ENCODE measurements at regions not wholly inside any gene's neighbourhood (a gene's known extent, or its start where the extent isn't known, plus 50 kb on each side); places are given as distances from the start of the nearest gene placed in this dataset.

GRCh38 chr2:157685572-157685971 is 56.9 kb upstream of the ACVR1C start:
- Mint-ChIP-seq H3K27me3 (ENCODE audit: low read depth) (no peaks in the 10 kb centered on the region), H3K36me3 (ENCODE audit: low read depth) (no peaks in the 10 kb centered on the region), H3K4me3 (no peak overlapping the region), H3K27ac (no peak overlapping the region), H3K9me3 (no peaks in the 10 kb centered on the region), H3K4me1 (ENCODE audit: low read depth) (no peaks in the 10 kb centered on the region)
- intact Hi-C loops (cut with micrococcal nuclease) = no loop called here
- DNase-seq = no peak
- CTCF ChIA-PET = no interaction called here

- Mint-ChIP-seq H3K36me3 (ENCODE audit: low read depth) (no peaks in the 10 kb centered on the region), H3K27ac (no peak overlapping the region), H3K4me3 (no peak overlapping the region), H3K9me3 (no peaks in the 10 kb centered on the region), H3K27me3 (ENCODE audit: low read depth) (no peaks in the 10 kb centered on the region), H3K4me1 (ENCODE audit: low read depth) (no peaks in the 10 kb centered on the region)
- DNase-seq = no peak
- CTCF ChIA-PET = interaction anchor here (0.6 to 1.0 kb wide), 2 partner anchors 10 to 35 kb away, joined by 3 read pairs; no protein-coding TSS in a partner anchor
- intact Hi-C loops (cut with micrococcal nuclease) = no loop called here
Measured at GRCh38 chr2:157684940-157685466, 56.3 kb upstream of the ACVR1C start.
